Hematopoietic multipotent progenitor cell treated with erythropoietin and hydrocortisone succinate and interleukin-3 and kit ligand, for 4 days (in vitro differentiated cells): ENCODE measurements at regions not wholly inside any gene's neighbourhood (a gene's known extent, or its start where the extent isn't known, plus 50 kb on each side); places are given as distances from the start of the nearest gene placed in this dataset.
"Not testable (repeated sequence)": the region's sequence is repeated elsewhere in the genome, so short reads cannot be mapped to it uniquely, and the experiment has no call there.

Experiments
- DNase-seq: peaks from one replicate; pipeline ENCODE4 v3.0.0-alpha.2; 2015

DNA sequence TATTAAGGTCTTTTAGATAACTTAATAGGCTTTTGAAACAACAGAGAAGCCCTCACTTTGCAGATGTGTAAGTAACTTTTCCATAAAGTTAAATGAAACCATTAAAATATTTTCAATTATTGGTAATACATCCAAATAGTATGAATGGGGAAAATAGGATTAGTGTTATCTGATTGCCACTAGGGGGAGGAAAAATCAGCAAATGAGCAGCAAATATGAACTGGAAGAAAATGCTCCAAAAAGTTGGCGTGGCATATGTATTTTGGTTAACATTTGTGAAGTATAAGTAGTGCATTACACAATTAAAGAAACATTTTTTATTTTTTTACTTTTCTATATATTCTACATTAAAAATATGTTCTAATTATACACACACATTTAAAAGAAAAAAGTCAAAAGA, 259.8 kb upstream of the ANO5 start:
- DNase-seq = peak; percentile 22

DNA sequence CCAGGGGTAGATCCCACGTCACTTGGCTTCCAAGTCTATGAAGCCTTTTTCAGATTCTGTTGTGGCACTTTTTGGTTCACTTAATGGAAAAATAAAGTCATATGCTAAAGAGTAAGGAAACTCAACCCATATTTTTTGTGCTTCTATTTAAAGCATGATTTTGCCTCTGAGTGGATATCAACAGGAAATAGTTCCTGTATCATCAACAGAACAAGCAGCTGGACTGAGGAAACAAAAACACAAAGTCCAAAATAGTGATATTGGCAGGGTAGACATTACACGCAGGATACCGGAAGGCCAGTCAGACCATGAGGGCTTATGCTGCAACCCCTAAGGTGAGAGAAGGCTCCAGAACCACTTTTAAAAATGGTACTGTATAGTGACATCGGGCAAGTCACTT, 248.3 kb upstream of the ANO5 start:
- DNase-seq = no peak

DNA sequence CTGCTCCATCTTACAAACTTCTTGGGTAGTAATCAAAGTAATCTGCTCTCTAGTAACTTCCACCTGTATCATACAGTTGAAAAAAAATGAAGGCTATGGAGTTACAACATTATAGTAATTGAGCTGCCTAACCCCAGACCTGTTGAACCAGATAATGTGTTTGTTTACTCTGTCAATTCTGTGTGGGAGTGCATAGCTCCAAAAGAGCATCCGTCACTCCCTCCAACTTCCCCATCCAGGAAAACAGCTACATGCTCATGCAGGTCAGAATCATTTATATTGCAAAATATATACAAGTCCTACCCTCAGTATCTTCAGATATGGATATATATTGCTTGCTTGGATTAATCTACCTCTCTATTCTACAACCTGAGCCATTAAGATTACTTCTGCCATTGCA, 244.0 kb upstream of the ANO5 start:
- DNase-seq = no peak

DNA sequence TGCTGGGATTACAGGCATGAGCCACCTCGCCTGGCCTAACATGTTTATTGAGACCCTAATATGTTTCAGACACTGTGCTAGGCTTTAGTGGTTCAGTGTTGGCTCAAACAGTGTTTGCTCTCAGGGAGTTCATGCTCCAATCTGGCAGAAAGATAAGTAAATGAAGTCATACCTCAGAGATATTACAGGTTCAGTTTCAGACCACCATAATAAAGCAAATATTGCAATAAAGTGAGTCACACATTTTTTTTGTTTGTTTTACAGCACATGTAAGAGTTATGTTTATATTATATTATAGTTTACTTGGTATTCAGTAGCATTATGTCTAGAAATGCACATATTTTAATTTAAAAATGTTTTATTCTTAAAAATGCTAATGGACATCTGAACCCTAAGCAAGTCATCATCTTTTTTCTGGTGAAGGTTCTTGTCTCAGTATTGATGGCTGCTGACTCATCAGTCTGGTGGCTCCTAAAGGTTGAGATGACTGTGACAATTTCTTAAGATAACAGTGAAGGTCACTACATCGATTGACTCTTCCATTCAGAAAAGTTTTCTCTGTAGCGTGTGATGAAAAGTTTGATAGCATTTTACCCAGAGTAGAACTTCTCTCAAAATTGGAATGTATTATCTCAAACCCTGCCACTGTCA, 243.0 kb upstream of the ANO5 start:
- DNase-seq = no peak

DNA sequence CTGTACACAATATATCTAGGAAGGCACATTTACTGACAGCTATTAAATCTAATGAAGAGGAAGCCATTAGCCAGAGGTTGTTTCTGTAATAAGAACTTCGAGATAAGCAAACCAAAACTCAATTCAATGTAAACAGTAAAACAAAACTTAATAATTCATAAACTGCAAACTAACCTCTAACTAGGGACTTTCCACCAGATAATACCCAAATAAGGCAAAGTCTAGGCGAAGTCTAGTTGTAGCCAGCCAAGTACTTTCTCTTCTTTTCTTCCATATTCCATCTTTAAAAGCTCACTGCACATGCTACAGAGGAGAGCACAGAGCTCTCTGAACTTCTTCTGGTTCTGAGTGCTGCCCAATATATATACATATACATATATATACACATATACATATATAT, 229.9 kb upstream of the ANO5 start:
- no peak for DNase-seq

DNA sequence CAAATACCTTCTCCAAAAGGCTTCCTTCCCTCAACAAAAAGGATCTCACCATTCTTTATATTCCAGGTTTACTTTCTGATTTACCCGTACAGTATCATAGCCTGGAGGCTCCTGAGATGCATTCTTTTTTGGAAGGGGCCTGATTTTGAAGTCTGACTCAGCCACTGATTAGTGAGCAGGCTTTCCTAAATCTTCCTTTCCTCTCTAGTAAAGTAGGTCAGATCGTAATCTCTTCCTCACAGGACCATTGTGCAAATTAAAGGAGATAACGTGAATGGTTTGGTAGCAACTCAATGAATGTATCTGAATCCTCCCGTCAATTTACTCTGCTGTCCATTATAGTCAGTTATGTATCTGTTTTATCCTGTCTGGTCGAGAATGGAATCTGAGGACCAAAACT, 227.7 kb upstream of the ANO5 start:
- DNase-seq = no peak

DNA sequence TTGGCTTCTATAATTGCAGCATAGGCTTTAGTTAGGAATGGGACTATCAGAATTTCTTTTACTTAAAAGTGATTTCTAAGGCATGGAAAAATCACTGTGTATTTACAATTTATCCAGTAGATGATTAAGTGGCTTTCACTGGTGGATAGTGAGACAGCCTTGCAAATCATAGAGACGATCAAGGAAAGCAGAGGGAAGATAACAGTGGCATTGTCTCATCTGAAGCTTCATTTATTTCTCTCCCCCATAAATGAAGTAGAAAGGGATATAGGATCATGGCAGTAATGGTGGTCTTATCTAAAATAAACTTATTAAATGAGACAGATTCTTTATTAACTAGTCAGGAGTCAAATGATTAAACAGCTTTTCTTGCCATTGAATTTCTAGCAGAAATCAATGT, 224.2 kb upstream of the ANO5 start:
- no peak for DNase-seq

DNA sequence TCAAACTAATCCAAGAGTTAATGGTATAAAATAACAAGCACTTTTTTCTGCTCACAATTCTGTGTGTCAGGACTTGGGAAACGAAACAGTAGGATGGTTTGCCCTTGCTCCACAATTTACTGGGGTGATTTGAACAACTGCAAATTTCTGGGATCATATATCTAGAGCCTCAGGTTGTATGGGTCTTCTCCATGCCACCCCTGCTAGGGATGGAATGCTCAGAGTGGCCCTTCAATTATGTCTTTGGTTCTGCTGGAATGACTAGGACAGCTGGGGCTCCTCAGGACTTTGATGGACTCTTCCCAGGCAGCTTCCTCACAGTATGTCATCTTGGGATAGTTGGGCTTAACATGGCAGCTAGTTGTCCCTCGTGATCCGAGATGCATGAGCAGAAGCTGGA, 223.0 kb upstream of the ANO5 start:
- DNase-seq = no peak

DNA sequence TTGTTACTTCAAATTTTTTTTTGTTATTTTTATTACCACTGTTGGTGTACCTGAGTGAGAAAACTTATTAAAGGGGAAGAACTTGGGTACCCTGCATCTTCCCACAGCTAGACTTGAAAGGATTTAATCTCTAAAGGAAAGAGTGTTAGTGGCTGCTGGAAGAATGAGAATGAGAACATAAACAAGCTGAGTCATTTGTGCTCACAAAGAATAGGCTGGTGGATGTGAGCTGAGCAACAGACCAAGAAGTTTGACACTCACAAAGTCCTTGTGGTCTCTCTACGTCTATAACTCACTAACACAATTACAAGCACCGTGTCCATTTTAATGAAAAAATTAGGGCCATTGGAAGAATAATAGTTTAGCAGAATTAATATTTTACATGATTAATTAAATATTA, 217.6 kb upstream of the ANO5 start:
- no peak for DNase-seq

DNA sequence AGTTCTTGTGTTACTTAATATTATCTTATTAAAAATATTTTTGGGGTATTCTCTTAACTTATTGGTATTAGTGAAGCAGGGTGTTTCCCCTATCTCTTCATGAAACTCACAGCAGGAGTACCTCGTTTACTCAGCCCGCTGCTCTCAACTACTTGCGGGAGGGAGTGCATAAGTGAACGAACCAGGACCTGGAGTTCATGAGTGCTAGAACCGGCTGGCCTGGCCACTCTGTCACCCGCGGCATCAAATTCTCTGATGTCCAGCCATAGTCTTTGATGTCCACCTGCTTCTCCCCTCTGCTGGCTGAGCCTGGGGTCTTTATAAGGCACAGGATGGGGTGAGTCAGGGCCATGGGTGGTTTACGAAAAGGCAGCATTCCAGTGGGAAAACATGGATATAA, 216.7 kb upstream of the ANO5 start:
- no peak for DNase-seq

DNA sequence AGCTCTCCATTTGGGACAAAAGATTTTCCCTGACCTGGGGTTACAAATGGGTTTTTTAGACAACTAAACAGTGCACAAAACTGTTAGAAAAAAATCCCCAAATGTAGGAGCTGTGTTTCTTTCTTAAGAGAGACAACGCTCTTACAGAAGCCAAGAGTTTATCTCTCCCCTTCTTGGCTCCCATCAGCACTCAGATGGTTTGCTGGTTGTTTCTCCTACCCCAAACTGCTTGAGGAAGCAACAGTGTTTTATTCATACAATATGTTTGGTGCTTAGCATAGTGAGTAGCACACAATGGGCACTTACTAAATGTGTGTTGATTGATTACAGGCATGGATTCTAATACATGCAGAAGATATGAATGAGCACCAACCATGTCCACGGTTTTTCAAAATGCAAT, 209.5 kb upstream of the ANO5 start:
- no peak for DNase-seq

DNA sequence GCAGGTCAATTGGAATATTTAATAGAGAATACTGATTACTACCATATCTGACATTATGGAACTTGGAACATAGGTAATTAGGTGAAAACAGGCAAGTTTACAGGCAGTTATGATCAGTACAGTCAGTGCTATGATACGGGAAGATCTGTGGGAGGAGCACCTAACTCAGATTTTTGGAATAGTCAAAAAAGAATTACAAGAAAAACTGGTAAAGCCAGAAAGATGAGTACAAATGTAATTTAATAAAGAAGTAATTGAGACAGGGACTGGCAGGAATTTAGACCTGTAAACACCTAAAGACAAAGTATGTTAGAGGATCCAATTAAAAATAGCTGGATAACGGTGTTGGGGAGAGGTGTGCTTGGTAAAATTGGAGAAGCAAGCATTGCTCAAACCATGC, 206.5 kb upstream of the ANO5 start:
- DNase-seq = no peak

DNA sequence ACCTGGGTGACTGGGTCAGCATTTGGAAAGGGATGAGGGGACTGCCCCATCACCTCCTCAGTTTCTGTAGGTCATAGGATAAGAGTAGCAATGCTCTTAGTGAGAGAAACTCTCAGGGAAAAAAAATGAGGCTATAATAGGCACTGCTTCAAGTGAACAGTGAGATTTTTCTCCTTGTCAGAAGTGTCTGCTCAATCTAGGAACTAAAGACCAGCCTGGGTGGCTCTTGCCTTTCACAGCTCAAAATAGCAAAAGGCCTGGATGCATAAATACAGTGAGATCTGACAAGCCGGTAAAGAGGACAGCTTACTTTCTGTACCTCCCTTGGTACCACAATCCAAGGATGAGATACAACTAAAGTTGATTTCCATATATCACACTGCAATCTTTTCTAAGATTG, 205.6 kb upstream of the ANO5 start:
- no peak for DNase-seq

DNA sequence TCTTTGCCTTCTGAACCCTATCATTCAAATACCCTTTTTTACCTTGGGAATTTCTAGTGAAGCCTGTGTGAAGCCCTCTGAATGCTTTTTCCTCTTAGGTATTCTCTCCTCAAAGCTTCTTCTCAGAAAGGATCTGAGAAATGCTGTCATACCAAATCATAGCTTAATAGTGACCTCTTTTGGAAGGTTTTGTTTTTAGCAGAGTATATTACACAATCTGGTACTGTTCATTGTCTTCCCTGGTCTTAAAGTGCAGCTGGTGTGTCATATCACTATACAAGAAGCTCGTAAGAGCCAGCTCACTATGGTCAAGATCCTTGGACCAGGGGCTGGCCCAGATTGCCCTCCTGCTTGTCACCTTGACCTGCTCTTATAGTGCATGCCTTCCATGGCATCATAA, 204.4 kb upstream of the ANO5 start:
- DNase-seq = peak; percentile 12

DNA sequence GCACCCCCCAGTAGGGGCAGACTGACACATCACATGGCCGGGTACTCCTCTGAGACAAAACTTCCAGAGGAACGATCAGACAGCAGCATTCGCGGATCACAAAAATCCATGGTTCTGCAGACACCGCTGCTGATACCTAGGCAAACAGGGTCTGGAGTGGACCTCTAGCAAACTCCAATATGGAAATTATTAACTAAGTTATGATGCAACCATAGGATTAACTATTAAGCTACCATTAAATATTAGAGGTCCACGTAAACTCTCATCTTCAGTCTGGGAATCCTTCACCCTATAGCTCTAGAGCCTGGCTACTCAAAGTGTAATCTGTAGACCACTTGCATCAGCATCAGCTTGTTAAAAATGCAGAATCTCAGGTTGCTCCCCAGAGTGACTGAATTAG, 191.1 kb upstream of the ANO5 start:
- not testable (repeated sequence) for DNase-seq

DNA sequence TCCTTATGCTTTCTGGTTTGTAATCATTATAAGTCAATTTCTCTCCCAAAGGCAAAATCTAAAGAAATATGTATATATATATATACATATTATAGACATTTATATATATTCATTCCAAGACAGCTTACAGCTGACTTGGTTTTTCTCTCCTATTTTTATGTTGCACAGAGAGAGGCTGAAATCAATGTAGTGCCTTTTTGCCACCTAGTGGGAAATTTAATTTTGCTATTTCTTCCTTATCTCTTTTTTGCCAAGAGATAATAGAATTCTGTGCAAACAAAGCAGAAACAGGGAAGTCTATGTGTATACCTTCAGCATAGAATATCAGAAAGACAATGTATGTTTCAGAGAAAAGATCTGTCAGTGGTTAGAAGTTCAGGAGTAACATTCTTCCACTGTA, 186.0 kb upstream of the ANO5 start:
- DNase-seq = peak; percentile 3

DNA sequence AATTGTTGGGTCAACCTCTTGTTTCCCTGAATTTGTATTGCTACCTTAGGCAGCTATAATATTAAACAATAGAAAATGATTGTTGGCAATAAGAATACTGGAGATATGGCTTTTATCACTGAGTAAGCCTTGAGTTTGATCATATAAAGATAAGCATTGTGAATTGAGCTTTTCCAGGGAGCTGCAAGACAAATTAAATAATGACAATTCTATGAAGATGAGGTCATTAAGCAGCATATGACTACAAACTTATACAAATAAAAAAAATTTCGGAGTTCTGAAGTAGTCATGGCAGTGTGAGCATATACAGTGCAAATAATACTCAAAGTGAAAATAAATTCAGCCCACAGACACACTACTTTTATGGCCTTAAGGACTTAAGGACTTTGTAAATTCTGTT, 161.1 kb upstream of the ANO5 start:
- no peak for DNase-seq

DNA sequence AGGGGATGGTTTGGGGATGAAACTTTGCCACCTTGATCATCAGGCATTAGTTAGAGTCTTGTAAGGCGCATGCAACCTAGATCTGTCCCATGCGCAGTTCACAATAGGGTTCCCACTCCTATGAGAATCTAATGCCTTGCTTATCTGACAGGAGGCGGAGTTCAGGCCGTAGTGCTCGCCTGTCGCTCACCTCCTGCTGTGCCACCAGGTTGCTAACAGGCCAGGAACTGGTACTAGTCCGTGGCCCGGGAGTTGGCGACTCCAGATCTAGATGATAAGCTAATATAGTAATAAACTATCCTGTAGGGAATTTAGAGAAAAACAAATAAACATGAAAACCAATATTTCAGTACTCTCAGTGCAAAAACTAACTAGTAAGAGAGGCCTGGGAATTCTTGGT, 155.4 kb upstream of the ANO5 start:
- no peak for DNase-seq

DNA sequence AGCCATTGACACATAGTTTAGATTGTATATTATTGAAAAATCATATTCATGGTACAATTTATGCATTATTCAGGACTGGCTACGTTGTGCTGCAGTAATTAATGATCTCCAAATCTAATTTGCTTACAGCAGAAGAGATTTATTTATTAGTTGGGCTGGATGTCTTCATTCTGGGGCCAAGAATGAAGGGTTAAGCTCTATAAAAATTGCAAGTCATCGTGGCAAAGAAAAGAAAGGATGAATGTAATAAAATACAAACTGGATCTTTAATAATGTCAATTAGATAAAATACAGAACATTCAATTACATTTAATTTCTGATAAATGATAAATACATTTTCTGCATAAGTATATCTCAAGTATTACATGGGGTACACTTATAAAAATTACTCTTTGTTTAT, 151.8 kb upstream of the ANO5 start:
- DNase-seq = no peak

DNA sequence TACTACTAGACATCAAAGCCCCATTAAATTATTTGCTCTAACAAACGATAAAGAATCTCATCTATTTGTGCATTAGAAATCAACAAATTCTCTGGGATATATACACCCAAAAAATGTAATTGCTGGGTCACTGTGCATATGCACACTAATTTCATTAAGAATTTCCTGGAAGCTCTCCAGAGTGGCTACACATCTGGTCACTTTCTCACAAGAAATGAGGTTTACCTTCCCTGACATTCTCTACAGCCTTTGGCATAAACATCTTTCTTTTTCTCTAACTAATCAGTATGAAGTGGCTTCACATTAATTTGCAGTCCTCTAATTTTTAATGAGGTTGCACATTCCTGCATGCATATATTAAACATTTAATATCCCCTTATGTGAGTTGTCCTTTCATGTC, 150.8 kb upstream of the ANO5 start:
- no peak for DNase-seq

DNA sequence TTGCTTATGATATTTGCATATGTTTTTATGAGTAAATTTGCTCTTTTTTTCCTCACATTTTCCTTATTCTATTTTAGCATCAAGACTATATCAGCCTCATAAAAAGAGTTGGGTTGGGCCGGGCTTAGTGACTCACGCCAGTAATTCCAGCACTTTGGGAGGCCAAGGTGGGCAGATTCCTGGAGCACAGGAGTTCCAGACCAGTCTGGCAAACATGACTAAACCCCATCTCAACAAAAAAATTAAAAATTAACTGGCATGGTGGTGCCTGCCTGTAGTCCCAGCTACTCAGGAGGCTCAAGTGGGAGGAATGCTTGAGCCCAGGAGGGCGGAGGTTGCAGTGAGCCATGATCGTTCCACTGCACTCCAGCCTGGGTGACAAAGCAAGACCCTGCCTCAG, 148.8 kb upstream of the ANO5 start:
- DNase-seq = no peak

DNA sequence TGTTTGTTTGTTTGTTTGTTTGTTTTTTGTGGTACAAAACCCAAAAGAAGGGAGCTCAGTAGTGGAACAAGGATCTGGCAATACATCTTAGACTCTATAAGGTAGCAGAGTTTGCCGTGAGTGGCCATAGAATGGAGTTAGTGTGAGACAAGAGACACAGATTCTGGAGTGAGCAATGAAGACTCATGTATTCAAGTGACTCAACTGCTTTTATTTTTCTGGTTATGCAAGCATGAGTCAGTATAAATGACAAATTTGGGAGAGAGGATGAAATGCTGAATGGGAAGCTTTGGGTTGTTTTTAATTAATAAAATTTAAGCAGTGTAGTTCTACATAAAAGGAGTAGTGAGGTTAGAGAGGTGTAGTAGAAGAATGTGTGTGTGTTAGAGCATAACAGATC, 143.6 kb upstream of the ANO5 start:
- DNase-seq = no peak

DNA sequence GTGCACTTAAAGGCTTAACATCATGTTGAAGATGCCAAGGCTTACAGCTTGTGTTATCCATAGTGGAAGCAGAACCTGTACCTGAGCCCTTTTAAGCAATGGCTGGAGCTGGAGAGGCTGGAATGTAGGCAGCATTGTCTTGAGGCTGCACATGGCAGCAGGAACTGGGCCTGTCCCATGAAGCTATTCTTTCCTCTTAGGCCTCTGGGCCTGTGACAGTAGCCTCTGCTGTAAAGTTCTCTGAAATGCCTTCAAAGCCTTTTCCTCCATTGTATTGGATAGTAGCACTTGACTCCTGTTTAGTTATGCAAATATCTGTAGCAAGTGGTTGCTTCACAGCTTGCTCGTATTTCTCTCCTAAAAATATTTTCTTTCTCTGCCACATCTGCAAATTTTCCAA, 127.4 kb upstream of the ANO5 start:
- DNase-seq = no peak

DNA sequence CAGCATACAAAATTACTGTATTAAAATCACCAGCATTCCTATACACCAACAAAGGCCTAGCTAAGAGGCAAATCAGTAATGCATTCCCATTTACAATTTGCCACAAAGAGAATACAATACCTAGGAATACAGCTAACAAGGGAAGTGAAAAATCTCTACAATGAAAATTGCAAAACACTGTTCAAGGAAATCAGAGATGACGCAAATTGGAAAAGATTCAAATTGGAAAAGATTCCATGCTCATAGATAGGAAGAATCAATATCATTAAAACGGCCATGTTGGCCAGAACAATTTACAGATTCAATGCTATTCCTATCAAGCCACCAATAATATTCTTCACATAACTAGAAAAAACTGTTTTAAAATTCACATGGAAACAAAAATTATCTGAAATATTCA, 123.0 kb upstream of the ANO5 start:
- no peak for DNase-seq

DNA sequence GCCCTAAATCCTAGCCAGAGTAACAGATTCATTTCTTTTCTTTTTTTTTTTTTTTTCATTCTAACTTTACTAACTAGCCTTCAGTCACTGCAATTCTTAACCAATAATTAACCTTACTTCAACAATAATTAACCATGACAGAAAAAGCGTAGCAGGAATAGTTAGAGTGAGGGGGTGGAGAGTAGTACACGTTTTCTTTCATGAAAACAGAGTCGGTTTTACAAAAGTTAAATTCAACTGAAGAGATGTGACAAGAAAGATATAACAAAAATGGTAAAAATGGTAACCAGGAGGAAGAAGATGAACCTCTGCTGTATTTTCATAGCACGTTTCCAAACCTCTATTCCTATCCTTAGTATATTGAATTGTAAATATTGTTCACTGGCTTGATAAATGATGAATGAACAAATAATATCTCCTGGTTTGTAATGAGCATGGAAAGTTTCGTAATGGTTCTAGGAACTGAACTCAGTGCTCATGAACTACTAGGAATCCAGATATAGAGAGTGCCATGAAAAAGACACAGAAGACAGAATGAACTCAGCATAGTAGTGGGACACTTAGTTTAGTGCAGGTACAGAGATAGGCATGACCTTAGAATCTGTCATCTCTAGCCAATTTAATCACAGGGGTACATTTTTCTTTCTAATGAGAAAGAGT, 116.5 kb upstream of the ANO5 start:
- no peak for DNase-seq
